ENCODE measurements at regions not wholly inside any gene's neighbourhood (a gene's known extent, or its start where the extent isn't known, plus 50 kb on each side); places are given as distances from the start of the nearest gene placed in this dataset.
A peak's percentile ranks its signal among the peaks of the same experiment; 100 is the strongest.

GRCh38 chr12:93103154-93103553, 174.1 kb upstream of the EEA1 start:
- DNase-seq (ENCODE audit: low spot score): no peak

DNA sequence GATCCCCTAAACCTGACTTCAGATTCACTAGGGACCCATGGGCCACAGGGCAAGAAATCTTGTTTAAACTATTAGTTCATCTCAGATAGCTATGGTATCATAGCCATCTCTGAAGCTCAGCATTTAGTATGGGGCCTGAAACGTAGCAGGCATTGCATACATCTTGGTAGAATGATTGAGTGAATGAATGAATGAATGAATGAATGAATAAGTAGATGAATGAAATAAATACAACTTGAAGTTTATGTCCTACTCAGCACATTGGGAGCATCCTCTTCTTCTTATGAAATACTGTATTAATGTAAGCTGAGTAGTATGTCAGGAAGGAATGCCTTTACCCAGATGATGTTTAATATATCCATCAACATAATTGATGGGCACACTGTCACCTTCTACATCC, 175.4 kb upstream of the EEA1 start:
- no peak for DNase-seq (ENCODE audit: low spot score)

DNA sequence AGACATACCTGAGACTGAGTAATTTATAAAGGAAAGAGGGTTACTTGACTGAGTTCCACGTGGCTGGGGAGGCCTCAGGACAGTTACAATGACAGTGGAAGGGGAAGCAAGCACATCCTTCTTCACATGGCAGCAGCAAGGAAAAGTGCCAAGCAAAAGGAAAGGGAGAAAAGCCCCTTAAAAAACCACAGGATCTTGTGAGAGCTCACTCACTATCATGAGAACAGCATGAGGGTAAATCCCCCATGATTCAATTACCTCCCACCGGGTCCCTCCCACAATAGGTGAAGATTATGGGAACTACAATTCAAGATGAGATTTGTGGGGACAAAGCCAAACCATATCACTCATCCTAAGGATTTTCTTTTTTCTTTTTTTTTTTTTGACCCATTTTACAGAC, 177.8 kb upstream of the EEA1 start:
- no peak for DNase-seq (ENCODE audit: low spot score)

GRCh38 chr12:93107514-93108312, 178.6 kb upstream of the EEA1 start:
- no peak for DNase-seq (ENCODE audit: low spot score)

- no peak for DNase-seq (ENCODE audit: low spot score)
Measured at GRCh38 chr12:93108985-93109384, 179.9 kb upstream of the EEA1 start.

GRCh38 chr12:93109551-93110203, 180.6 kb upstream of the EEA1 start:
- DNase-seq (ENCODE audit: low spot score): no peak

GRCh38 chr12:93111773-93112172, 182.7 kb upstream of the EEA1 start:
- DNase-seq (ENCODE audit: low spot score): no peak

GRCh38 chr12:93113317-93114006, 184.4 kb upstream of the EEA1 start:
- DNase-seq (ENCODE audit: low spot score): no peak

DNA sequence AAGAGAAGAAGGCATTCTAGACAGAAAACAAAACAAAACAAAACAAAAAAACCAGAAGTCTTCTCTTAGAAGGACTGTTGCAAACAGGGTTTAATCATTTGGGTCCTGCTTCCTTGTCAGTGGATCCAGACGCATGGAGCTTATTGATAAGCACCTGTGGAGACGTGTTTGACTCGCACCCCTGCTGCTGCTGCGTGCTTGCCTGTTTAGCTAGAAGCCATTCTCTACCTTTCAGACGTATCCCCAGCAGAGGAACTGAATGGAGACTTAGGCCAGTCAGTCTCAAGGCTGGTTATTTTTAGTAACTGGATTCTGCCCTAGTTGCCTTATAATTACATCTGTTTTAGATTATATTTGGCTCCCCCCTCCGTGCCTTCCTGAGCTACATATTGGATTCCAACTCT, 186.1 kb upstream of the EEA1 start:
- no peak for DNase-seq (ENCODE audit: low spot score)

- DNase-seq (ENCODE audit: low spot score): no peak
Measured at GRCh38 chr12:93115646-93116045, 186.6 kb upstream of the EEA1 start.

GRCh38 chr12:93116632-93117031, 187.5 kb upstream of the EEA1 start:
- no peak for DNase-seq (ENCODE audit: low spot score)

DNA sequence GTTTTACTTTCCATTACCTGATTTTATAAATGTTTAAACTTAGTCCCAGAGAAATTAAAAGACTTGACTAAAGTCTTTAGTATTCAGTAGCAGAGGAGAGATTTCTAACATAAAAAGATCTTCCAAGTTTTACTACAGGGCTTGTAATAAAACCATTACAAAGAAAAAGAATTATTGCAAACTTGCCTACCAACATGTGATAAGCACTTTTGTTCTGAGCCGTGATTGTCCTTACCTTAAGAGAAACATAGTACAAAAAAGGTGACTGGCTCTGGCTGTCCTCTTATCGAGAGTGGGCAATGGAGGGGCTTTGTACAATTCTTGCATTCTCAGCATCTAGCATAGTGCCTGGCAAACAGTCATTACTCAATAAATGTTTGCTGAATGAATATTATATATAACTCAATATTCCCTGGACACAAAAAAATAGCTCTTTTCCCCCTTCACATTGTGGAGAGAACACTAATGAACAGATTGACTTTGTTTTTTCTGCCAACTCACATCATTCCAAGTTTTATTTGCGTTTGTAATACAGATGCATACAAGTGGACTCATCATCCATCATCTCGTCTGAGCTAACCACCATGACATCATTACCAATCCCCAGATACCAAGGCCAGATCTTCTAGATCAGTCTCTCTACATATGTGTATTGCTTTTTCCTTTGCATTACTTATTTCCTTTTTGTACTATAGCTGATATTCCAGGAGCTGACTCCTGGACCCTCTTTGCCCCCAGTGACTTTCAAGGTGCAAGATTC, 192.8 kb upstream of the EEA1 start:
- no peak for DNase-seq (ENCODE audit: low spot score)

GRCh38 chr12:93122569-93123091, 193.5 kb upstream of the EEA1 start:
- no peak for DNase-seq (ENCODE audit: low spot score)

GRCh38 chr12:93125126-93125525, 196.0 kb upstream of the EEA1 start:
- DNase-seq (ENCODE audit: low spot score): no peak

DNA sequence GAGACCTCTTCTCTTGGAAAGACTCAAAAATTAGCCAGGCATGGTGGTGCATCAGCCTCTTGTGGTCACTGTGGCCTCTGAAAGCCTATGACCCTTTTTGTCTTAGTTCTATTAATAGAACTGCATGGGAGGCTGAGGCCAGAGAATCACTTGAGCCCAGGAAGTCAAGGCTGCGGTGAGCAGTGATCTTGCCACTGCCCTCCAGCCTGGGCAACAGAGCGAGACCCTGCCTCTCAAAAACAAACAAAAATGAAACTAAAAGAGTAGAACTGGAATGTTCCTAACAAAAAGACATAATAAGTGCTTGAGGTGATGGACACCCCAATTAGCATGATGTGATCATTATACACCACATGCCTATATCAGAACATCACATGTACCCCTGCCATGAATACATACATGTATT, 197.0 kb upstream of the EEA1 start:
- DNase-seq (ENCODE audit: low spot score): no peak

GRCh38 chr12:93127107-93127560, 198.0 kb upstream of the EEA1 start:
- no peak for DNase-seq (ENCODE audit: low spot score)

DNA sequence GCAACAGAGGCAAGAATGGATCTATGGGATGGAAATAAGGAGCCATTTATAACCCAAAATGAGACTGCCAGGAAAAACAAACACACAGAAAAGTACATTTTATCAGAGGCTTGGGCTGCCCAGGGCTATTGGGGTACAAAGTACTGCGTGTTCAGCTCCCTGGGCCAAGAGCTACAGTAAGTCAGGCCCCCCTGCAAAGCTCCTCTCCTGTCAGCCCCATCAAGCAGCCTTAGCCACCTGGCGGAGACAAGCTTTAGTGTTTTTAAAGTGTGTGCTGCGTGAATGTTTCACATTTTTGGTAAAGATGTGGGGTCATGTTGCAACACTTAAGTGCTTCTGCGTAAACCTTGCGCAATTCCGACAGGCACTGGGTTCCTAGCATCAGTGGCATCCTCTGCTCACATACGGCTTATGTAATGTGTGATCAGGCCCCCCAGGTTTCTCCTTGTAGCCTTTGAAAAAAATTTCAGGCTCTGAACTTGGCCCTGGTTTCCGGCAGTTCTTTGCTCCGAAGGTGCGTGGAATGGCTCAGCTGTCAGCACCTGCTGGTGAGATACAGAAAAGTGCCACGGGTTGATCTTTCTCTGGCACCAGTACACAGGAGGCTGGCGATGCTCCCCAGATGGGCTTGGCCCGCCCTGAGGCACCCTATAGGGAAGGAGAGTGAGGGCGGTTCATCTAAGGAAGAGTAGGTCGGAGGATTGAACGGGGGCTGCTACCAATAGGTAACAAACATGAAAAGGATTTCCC, 198.7 kb upstream of the EEA1 start:
- peak; percentile 29 for DNase-seq (ENCODE audit: low spot score)

- no peak for DNase-seq (ENCODE audit: low spot score)
Measured at GRCh38 chr12:93128332-93128707, 199.2 kb upstream of the EEA1 start.

- DNase-seq (ENCODE audit: low spot score): no peak
Measured at GRCh38 chr12:93130366-93131054, 201.4 kb upstream of the EEA1 start.

GRCh38 chr12:93133361-93133760, 204.3 kb upstream of the EEA1 start:
- DNase-seq (ENCODE audit: low spot score): no peak
